HT-29 (cell line): ENCODE measurements at regions not wholly inside any gene's neighbourhood (a gene's known extent, or its start where the extent isn't known, plus 50 kb on each side); places are given as distances from the start of the nearest gene placed in this dataset.

Experiments
- DNase-seq: peaks from one replicate; pipeline ENCODE4 v3.0.0-alpha.2; 2015; ENCODE audit warnings: low spot score

GRCh38 chr15:53462651-53463050 lies 296.8 kb downstream of the WDR72 start:
- no peak for DNase-seq

GRCh38 chr15:53461677-53462076 lies 297.8 kb downstream of the WDR72 start:
- no peak for DNase-seq

GRCh38 chr15:53458736-53459135 lies 300.7 kb downstream of the WDR72 start:
- no peak for DNase-seq

GRCh38 chr15:53457479-53457878 lies 302.0 kb downstream of the WDR72 start:
- no peak for DNase-seq

- DNase-seq, result no peak
These were observed 304.4 kb downstream of the WDR72 start for GRCh38 chr15:53454843-53455721.

- DNase-seq, result no peak
These were observed 305.0 kb downstream of the WDR72 start for GRCh38 chr15:53454535-53454842.

GRCh38 chr15:53453253-53454105 lies 306.0 kb downstream of the WDR72 start:
- peak; percentile 53 for DNase-seq

- DNase-seq, result no peak
These were observed 311.0 kb downstream of the WDR72 start for GRCh38 chr15:53448232-53449015.

GRCh38 chr15:53447742-53448141 lies 311.7 kb downstream of the WDR72 start:
- DNase-seq, result no peak

GRCh38 chr15:53447053-53447574 lies 312.3 kb downstream of the WDR72 start:
- no peak for DNase-seq

GRCh38 chr15:53446376-53446775 lies 313.1 kb downstream of the WDR72 start:
- no peak for DNase-seq

- DNase-seq, result no peak
These were observed 313.9 kb downstream of the WDR72 start for GRCh38 chr15:53445531-53445930.

GRCh38 chr15:53437985-53438841 lies 321.2 kb downstream of the WDR72 start:
- DNase-seq, result no peak

GRCh38 chr15:53437366-53437765 lies 322.1 kb downstream of the WDR72 start:
- no peak for DNase-seq

GRCh38 chr15:53434174-53434678 lies 325.2 kb downstream of the WDR72 start:
- no peak for DNase-seq

- DNase-seq, result no peak
These were observed 343.1 kb downstream of the WDR72 start for GRCh38 chr15:53416219-53416940.

GRCh38 chr15:53414167-53414566 lies 345.3 kb downstream of the WDR72 start:
- no peak for DNase-seq

- no peak for DNase-seq
These were observed 346.9 kb downstream of the WDR72 start for GRCh38 chr15:53412542-53412941.

GRCh38 chr15:53404930-53405493 lies 354.5 kb downstream of the WDR72 start:
- no peak for DNase-seq

GRCh38 chr15:53401503-53401902 lies 358.0 kb downstream of the WDR72 start:
- no peak for DNase-seq
